ENCODE measurements at regions not wholly inside any gene's neighbourhood (a gene's known extent, or its start where the extent isn't known, plus 50 kb on each side); places are given as distances from the start of the nearest gene placed in this dataset.

- TF ChIP-seq EGR1 (IDR thresholded peaks at IDR 0.05): no peak
- TF ChIP-seq, protein P1, sequence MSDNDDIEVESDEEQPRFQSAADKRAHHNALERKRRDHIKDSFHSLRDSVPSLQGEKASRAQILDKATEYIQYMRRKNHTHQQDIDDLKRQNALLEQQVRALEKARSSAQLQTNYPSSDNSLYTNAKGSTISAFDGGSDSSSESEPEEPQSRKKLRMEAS (IDR thresholded peaks at IDR 0.05): no peak
Measured at GRCh38 chr16:89027281-89027680, 50.3 kb upstream of the CBFA2T3 start.

Measured in Ishikawa (cell line).